ENCODE measurements at regions not wholly inside any gene's neighbourhood (a gene's known extent, or its start where the extent isn't known, plus 50 kb on each side); places are given as distances from the start of the nearest gene placed in this dataset.

- Histone ChIP-seq H3K4me3 (replicated peaks in 1 of 3; ENCODE audit: insufficient read depth in 1 of 3, low read depth in 1 of 3, low read length in 3 of 3) (no peak overlapping the region), H3K79me2 (ENCODE audit: control insufficient read depth, insufficient read depth, low read length) (no peaks in the 10 kb centered on the region), H3K9ac (replicated peaks; ENCODE audit: extremely low read depth, insufficient read depth, low read length) (no peak overlapping the region), H3K4me2 (ENCODE audit: insufficient read depth, low read length) (no peak overlapping the region), H4K20me1 (replicated peaks; ENCODE audit: control insufficient read depth, extremely low read depth, insufficient read depth, low read length) (no peaks in the 10 kb centered on the region), H3K27ac (ENCODE audit: insufficient read depth, low read depth, low read length) (no peak overlapping the region), H3K4me1 (ENCODE audit: control insufficient read depth, extremely low read depth, insufficient read depth, low read length) (no peaks in the 10 kb centered on the region), H3K36me3 (ENCODE audit: control insufficient read depth in 2 of 2, extremely low read depth in 1 of 2, insufficient read depth in 2 of 2, low read length in 2 of 2) (no peaks in the 10 kb centered on the region), H3K27me3 (ENCODE audit: control insufficient read depth in 2 of 2, insufficient read depth in 2 of 2, low read length in 2 of 2) (no peaks in the 10 kb centered on the region), H3K9me3 (replicated peaks; ENCODE audit: control insufficient read depth, insufficient read depth, low read length) (no peaks in the 10 kb centered on the region), H3K9me1 (replicated peaks; ENCODE audit: control insufficient read depth, extremely low read depth, insufficient read depth, low read length) (no peaks in the 10 kb centered on the region), H2AFZ (ENCODE audit: low read depth, low read length) (no peak overlapping the region)
- TF ChIP-seq MYC (IDR thresholded peaks at IDR 0.05; ENCODE audit: low read depth, low read length) (no peak), POLR2AphosphoS5 (IDR thresholded peaks at IDR 0.05; ENCODE audit: insufficient read depth, low read depth, low read length) (no peak), POLR2A (IDR thresholded peaks at IDR 0.05; ENCODE audit: low read depth, low read length) (no peak), EZH2 (IDR thresholded peaks at IDR 0.05; ENCODE audit: borderline replicate concordance, low read depth, low read length, severe bottlenecking) (no peak), CTCF (IDR thresholded peaks at IDR 0.05; ENCODE audit: extremely low read depth in 1 of 2, insufficient read depth in 1 of 2, low read depth in 1 of 2, low read length in 2 of 2) (no peak), MAX (IDR thresholded peaks at IDR 0.05; ENCODE audit: insufficient read depth, insufficient read length) (no peak), GATA2 (IDR thresholded peaks at IDR 0.05; ENCODE audit: insufficient read depth, insufficient read length, low read depth, low read length) (no peak), JUN (IDR thresholded peaks at IDR 0.05; ENCODE audit: borderline replicate concordance, insufficient read depth, insufficient read length, low read depth) (no peak), FOS (IDR thresholded peaks at IDR 0.05; ENCODE audit: borderline replicate concordance, insufficient read depth, low read length) (no peak)
- DNase-seq (ENCODE audit: low read depth, low spot score) (no peak), FAIRE-seq (no peak)
- dilution Hi-C loops (cut with MboI; ENCODE audit: extremely low pct_ligation_motif_present, low sequenced_read_pairs) (no loop called here), intact Hi-C loops (cut with micrococcal nuclease) (no loop called here)
- no TSS peak for BruUV-seq (replicated peaks)
- CTCF ChIA-PET = no interaction called here
- POLR2A ChIA-PET = no interaction called here
These were observed 2867.6 kb downstream of the PCDH9 start for GRCh38 chr13:64362564-64362963.

Measured in endothelial cell of umbilical vein (primary cell).